ENCODE measurements at regions not wholly inside any gene's neighbourhood (a gene's known extent, or its start where the extent isn't known, plus 50 kb on each side); places are given as distances from the start of the nearest gene placed in this dataset.

GRCh38 chr1:111561328-111561727, 57.9 kb upstream of the ADORA3 start:
- no peak for TF ChIP-seq CTCF (IDR thresholded peaks at IDR 0.05)
- no peak for TF ChIP-seq POLR2A (IDR thresholded peaks at IDR 0.05)

Data from body of pancreas (tissue), 4 donors.